Hepatocyte (in vitro differentiated cells): ENCODE measurements at regions not wholly inside any gene's neighbourhood (a gene's known extent, or its start where the extent isn't known, plus 50 kb on each side); places are given as distances from the start of the nearest gene placed in this dataset.
"Not testable (repeated sequence)": the region's sequence is repeated elsewhere in the genome, so short reads cannot be mapped to it uniquely, and the experiment has no call there.

ENCODE experiments used
- DNase-seq: peaks from one replicate; pipeline ENCODE4 v3.0.0-alpha.2; 2016; ENCODE audit warnings: low spot score
- H2AFZ ChIP-seq: fragments of 200-600 bp; sonication (generic); 2 replicates; pipeline ENCODE4 v1.6.0; 2016; ENCODE audit warnings: antibody characterized with exemption, mild to moderate bottlenecking
- H3K27ac ChIP-seq: fragments of 200-600 bp; sonication (generic); 2 replicates; pipeline ENCODE4 v1.5.1; 2016; ENCODE audit warnings: mild to moderate bottlenecking
- H3K27me3 ChIP-seq: fragments of 200-600 bp; sonication (generic); 2 replicates; pipeline ENCODE4 v1.6.1; 2016
- H3K36me3 ChIP-seq: fragments of 200-600 bp; sonication (generic); replicated peaks from 2 replicates; pipeline ENCODE4 v1.5.1; 2016; ENCODE audit warnings: low read depth; ENCODE audit not compliant: insufficient read depth
- H3K4me1 ChIP-seq: fragments of 200-600 bp; sonication (generic); 2 replicates; pipeline ENCODE4 v1.5.1; 2016; ENCODE audit warnings: mild to moderate bottlenecking, moderate library complexity; ENCODE audit not compliant: insufficient read depth
- H3K4me2 ChIP-seq: fragments of 200-600 bp; sonication (generic); 2 replicates; pipeline ENCODE4 v1.6.0; 2016
- H3K4me3 ChIP-seq: fragments of 200-600 bp; sonication (generic); 2 replicates; pipeline ENCODE4 v1.5.1; 2016; ENCODE audit warnings: mild to moderate bottlenecking
- H3K79me2 ChIP-seq: fragments of 200-600 bp; sonication (generic); 2 replicates; pipeline ENCODE4 v1.6.0; 2017; ENCODE audit warnings: mild to moderate bottlenecking
- H3K9me2 ChIP-seq: fragments of 200-600 bp; sonication (generic); replicated peaks from 2 replicates; pipeline ENCODE4 v1.6.0; 2017; ENCODE audit warnings: mild to moderate bottlenecking; ENCODE audit not compliant: insufficient read depth
- H3K9me3 ChIP-seq: fragments of 200-600 bp; sonication (generic); 2 replicates; pipeline ENCODE4 v1.5.1; 2016; ENCODE audit warnings: low read depth, mild to moderate bottlenecking
- H4K20me1 ChIP-seq: fragments of 200-600 bp; sonication (generic); 2 replicates; pipeline ENCODE4 v1.6.0; 2016; ENCODE audit warnings: mild to moderate bottlenecking; ENCODE audit not compliant: insufficient read depth, poor library complexity, severe bottlenecking
- EZH2 ChIP-seq: fragments of 200-600 bp; sonication (generic); IDR thresholded peaks from 2 replicates; pipeline ENCODE4 v1.6.1; 2016; ENCODE audit warnings: antibody characterized with exemption, mild to moderate bottlenecking, borderline replicate concordance
- EZH2phosphoT487 ChIP-seq: fragments of 200-600 bp; sonication (generic); IDR thresholded peaks from one replicate; pipeline ENCODE4 v1.6.1; 2018; ENCODE audit warnings: antibody characterized with exemption, mild to moderate bottlenecking, low read depth, moderate library complexity; ENCODE audit not compliant: unreplicated experiment, severe bottlenecking
- WGBS: methylation state at CpG from one replicate; pipeline ENCODE4 v1.1.6; 2016; ENCODE audit warnings: low lambda C conversion rate; ENCODE audit errors: missing lambda C conversion rate; 5-methylcytosine and 5-hydroxymethylcytosine counted together
- TF ChIP-seq, protein P1 (sequence below): fragments of 200-600 bp; sonication (generic); IDR thresholded peaks from 2 replicates; pipeline ENCODE4 v1.5.1; 2016; ENCODE audit warnings: antibody characterized with exemption, mild to moderate bottlenecking; ENCODE audit not compliant: poor library complexity

DNA sequence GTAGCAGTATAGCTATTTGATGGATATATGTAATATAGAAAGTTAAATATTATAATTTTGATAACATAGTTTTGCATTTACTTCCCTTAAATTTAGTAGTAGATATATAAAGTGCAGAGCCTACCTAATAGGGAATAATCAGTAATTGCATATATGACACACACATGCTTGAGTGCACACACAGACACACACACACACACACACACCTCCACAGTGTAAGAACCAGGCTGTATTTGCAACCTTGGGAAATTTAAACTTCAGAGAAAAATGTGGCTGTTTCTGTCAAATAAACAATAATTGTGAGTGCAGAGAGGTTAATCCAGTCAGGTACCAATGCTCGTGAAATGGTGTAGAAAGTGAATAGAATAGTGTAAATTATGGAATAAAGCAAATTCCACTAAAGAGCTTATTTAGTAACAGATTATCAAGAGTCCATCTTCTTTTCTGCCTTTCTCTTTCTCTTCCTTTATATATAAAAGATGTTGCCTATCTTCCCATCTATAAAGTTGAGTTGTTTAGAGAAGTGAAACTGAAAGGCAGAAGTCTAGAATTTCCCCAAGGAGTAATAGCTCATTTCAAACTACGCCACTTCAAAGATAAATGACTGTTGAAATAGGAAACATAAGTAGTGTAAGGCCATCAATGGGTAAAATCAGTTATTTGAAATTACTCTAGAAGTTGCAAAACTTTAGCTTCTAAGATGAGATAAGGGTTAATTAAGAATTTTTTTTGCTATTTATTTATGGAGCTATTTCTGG, 273.7 kb downstream of the SRGAP2C start:
- no peaks in the 10 kb centered on the region for H3K9me2 ChIP-seq
- H3K27me3 ChIP-seq: no peaks in the 10 kb centered on the region
- no peaks in the 10 kb centered on the region for H3K9me3 ChIP-seq
- H4K20me1 ChIP-seq: no peaks in the 10 kb centered on the region
- no peak overlapping the region for H2AFZ ChIP-seq
- no peaks in the 10 kb centered on the region for H3K4me1 ChIP-seq
- WGBS: 65% methylated on average over 2 of the region's 2 CpGs
- H3K4me3 ChIP-seq: no peak overlapping the region
- H3K4me2 ChIP-seq: no peak overlapping the region
- H3K36me3 ChIP-seq: no peaks in the 10 kb centered on the region
- no peaks in the 10 kb centered on the region for H3K79me2 ChIP-seq
- no peak for TF ChIP-seq EZH2
- no peak for TF ChIP-seq EZH2phosphoT487
- TF ChIP-seq, protein P1, sequence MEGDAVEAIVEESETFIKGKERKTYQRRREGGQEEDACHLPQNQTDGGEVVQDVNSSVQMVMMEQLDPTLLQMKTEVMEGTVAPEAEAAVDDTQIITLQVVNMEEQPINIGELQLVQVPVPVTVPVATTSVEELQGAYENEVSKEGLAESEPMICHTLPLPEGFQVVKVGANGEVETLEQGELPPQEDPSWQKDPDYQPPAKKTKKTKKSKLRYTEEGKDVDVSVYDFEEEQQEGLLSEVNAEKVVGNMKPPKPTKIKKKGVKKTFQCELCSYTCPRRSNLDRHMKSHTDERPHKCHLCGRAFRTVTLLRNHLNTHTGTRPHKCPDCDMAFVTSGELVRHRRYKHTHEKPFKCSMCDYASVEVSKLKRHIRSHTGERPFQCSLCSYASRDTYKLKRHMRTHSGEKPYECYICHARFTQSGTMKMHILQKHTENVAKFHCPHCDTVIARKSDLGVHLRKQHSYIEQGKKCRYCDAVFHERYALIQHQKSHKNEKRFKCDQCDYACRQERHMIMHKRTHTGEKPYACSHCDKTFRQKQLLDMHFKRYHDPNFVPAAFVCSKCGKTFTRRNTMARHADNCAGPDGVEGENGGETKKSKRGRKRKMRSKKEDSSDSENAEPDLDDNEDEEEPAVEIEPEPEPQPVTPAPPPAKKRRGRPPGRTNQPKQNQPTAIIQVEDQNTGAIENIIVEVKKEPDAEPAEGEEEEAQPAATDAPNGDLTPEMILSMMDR: no peak
- no peak for DNase-seq
- no peak overlapping the region for H3K27ac ChIP-seq

DNA sequence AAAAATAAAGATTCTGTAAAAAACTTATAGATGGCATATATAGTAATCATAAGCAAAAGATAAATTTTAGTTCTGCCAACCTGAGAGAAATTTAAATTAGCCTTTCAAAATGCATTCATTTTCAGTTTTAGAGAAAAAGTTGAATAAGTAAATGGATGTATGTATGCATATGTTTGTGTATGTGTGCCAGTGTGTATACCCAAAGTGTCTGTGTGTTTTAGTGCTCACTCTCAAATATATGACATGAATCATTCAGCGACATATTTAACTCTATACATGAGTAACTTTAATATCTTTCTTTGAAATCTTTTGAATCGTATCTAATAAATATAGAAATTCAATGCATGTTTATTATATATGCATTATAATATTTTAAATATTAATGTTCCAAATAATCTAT, 274.5 kb downstream of the SRGAP2C start:
- Histone ChIP-seq H3K4me2 (no peak overlapping the region), H2AFZ (no peak overlapping the region), H3K4me3 (no peak overlapping the region), H4K20me1 (no peaks in the 10 kb centered on the region), H3K79me2 (no peaks in the 10 kb centered on the region), H3K27ac (no peak overlapping the region), H3K9me2 (no peaks in the 10 kb centered on the region), H3K9me3 (no peaks in the 10 kb centered on the region), H3K36me3 (no peaks in the 10 kb centered on the region), H3K4me1 (no peaks in the 10 kb centered on the region), H3K27me3 (no peaks in the 10 kb centered on the region)
- DNase-seq: no peak
- TF ChIP-seq, protein P1: no peak
- no peak for TF ChIP-seq EZH2
- TF ChIP-seq EZH2phosphoT487: no peak
- 95% methylated on average over 2 of the region's 2 CpGs for WGBS

DNA sequence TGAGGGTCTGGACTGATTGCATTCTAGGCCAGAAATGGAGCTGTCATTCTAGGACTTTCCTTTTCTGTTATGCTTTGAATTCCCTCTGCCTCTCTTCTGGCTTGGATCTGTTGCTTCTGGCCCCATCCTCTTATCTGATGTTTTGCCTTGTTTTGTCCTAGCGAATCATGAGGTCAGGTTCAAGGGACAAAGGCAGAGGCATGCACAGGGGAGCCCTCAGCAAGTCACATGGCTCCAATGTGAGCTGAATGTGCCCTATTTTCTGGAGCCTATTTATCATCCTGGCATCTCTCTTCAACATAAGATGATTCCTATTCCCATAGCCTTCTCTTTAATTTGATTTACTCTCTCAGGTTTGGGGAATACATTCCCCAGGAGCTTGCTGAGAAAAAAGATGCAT, 284.6 kb downstream of the SRGAP2C start:
- H3K4me1 ChIP-seq: not testable (repeated sequence)

DNA sequence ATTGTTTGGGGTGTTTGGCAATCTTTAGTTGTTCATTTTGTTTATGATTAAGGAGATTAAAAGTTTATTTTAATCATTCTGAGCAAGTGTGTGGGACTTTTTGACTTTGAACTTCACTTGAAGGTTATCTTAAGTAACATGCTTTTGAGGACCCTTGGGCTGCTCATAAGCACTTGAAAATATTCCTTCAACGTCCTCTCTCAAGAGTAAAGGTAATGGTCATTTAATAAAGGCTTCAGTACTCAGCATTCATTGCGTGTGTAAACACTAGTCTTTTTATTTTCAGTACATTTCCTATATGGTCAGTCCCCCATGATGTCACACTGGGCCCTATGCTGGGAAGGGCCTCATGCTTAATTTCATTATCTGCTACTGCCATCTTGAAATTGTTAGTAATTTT, 285.6 kb downstream of the SRGAP2C start:
- 72% methylated on average over 2 of the region's 2 CpGs for WGBS
- H3K27me3 ChIP-seq, H3K4me3 ChIP-seq: not testable (repeated sequence)

More for the DNA sequence above, 284.6 kb downstream of the SRGAP2C start:
- H2AFZ ChIP-seq, H3K27ac ChIP-seq, H3K9me2 ChIP-seq, H3K36me3 ChIP-seq, H3K79me2 ChIP-seq, H3K4me2 ChIP-seq, H3K4me3 ChIP-seq, H3K27me3 ChIP-seq, DNase-seq, H3K9me3 ChIP-seq, H4K20me1 ChIP-seq: not testable (repeated sequence)
- WGBS: 48% methylated on average over 1 of the region's 1 CpG

More for the DNA sequence above, 285.6 kb downstream of the SRGAP2C start:
- H3K36me3 ChIP-seq, H3K79me2 ChIP-seq, H2AFZ ChIP-seq, DNase-seq, H3K27ac ChIP-seq, H3K9me3 ChIP-seq, H3K9me2 ChIP-seq, H4K20me1 ChIP-seq, H3K4me1 ChIP-seq, H3K4me2 ChIP-seq: not testable (repeated sequence)
